Esophagus muscularis mucosa (tissue), 4 donors: ENCODE measurements at regions not wholly inside any gene's neighbourhood (a gene's known extent, or its start where the extent isn't known, plus 50 kb on each side); places are given as distances from the start of the nearest gene placed in this dataset.

Experiments
- DNase-seq: peaks from one replicate; pipeline ENCODE4 v3.0.0-alpha.2; 2017; ENCODE audit errors: extremely low spot score
- H3K27ac ChIP-seq, 4 donors: fragments of 200-600 bp; sonication (generic); replicated peaks in 1 of 4; 1 replicate in 3 of 4; 2 replicates in 1 of 4; pipeline ENCODE4 v1.5.1; 2016 to 2019; ENCODE audit warnings: mild to moderate bottlenecking in 1 of 4
- H3K27me3 ChIP-seq, 4 donors: fragments of 200-600 bp; sonication (generic); one replicate each; pipeline versions ENCODE4 v1.5.1 to v1.6.0; 2016 to 2019
- H3K36me3 ChIP-seq, 4 donors: fragments of 200-600 bp; sonication (generic); one replicate each; pipeline ENCODE4 v1.5.1; 2016 to 2019
- H3K4me1 ChIP-seq, 4 donors: fragments of 200-600 bp; sonication (generic); one replicate each; pipeline ENCODE4 v1.5.1; 2016 to 2019
- H3K4me3 ChIP-seq, 4 donors: fragments of 200-600 bp; sonication (generic); 1 replicate in 2 of 4; 2 replicates in 2 of 4; pipeline ENCODE4 v1.5.1; 2016 to 2019; ENCODE audit warnings: mild to moderate bottlenecking in 4 of 4, moderate library complexity in 1 of 4
- H3K9me3 ChIP-seq, 4 donors: fragments of 200-600 bp; sonication (generic); 1 replicate in 3 of 4; 2 replicates in 1 of 4; pipeline ENCODE4 v1.5.1; 2016 to 2019
- EP300 ChIP-seq: sonication (generic); formaldehyde crosslinking; IDR thresholded peaks from one replicate; pipeline ENCODE4 v1.6.1; 2017; ENCODE audit warnings: antibody characterized with exemption
- POLR2A ChIP-seq: fragments of 450-650 bp; IDR thresholded peaks from one replicate; pipeline ENCODE4 v1.6.1; 2017; ENCODE audit warnings: antibody characterized with exemption, moderate library complexity, mild to moderate bottlenecking, low read depth
- POLR2AphosphoS5 ChIP-seq, 2 donors: sonication (generic); formaldehyde crosslinking; IDR thresholded peaks; one replicate each; pipeline ENCODE4 v1.6.1; 2017; ENCODE audit warnings: antibody characterized with exemption in 2 of 2
- WGBS: methylation state at CpG from one replicate; pipeline ENCODE4 v1.1.5; 2018; 5-methylcytosine and 5-hydroxymethylcytosine counted together
- intact Hi-C: fragments of 100-400 bp; cut with DNase I; formaldehyde crosslinking; loops from one replicate; pipeline ENCODE4 v1.15.1; 2023
- TF ChIP-seq, protein P1 (sequence below), 3 experiments: fragments of 200-600 bp in 2 of 3; fragments of 450-650 bp in 1 of 3; sonication (generic) in 2 of 3; IDR thresholded peaks; one replicate each; pipeline ENCODE4 v1.5.1; 2017 to 2019; ENCODE audit warnings: antibody characterized with exemption in 3 of 3, mild to moderate bottlenecking in 2 of 3, moderate library complexity in 1 of 3

DNA sequence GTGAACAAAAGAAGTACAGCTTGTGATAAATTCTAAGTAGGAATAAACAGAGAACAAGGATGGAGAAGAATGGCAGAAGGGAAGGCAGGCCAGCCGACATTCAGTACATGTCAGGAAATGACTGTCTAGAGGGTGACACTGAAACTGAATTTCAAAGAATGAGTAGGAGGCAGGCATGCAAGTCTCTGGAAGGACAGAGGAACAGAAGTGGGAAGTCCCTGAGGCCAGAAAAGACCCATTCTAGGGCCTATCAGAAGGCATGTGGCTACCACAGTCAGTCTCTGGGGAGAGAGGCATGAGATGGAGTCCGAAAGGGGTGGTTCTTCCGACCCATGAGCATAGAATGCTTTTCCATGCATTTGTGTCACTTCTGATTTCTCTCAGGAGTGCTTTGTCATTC is 243.5 kb upstream of the UBE2E2 start:
- Histone ChIP-seq H3K27me3 (no peaks in the 10 kb centered on the region), H3K36me3 (no peaks in the 10 kb centered on the region), H3K4me3 (no peak overlapping the region), H3K27ac (no peak overlapping the region), H3K4me1 (peaks cover 3 to 15% (median 12%) of the 10 kb centered on the region in 4 donors), H3K9me3 (no peaks in the 10 kb centered on the region)
- TF ChIP-seq, protein P1, sequence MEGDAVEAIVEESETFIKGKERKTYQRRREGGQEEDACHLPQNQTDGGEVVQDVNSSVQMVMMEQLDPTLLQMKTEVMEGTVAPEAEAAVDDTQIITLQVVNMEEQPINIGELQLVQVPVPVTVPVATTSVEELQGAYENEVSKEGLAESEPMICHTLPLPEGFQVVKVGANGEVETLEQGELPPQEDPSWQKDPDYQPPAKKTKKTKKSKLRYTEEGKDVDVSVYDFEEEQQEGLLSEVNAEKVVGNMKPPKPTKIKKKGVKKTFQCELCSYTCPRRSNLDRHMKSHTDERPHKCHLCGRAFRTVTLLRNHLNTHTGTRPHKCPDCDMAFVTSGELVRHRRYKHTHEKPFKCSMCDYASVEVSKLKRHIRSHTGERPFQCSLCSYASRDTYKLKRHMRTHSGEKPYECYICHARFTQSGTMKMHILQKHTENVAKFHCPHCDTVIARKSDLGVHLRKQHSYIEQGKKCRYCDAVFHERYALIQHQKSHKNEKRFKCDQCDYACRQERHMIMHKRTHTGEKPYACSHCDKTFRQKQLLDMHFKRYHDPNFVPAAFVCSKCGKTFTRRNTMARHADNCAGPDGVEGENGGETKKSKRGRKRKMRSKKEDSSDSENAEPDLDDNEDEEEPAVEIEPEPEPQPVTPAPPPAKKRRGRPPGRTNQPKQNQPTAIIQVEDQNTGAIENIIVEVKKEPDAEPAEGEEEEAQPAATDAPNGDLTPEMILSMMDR (IDR thresholded peaks at IDR 0.05) = no peak
- TF ChIP-seq POLR2AphosphoS5 (IDR thresholded peaks at IDR 0.05) (no peak), POLR2A (no peak), EP300 (no peak)
- intact Hi-C loops = no loop called here
- WGBS = 71% methylated on average over 3 of the region's 3 CpGs
- no peak for DNase-seq

DNA sequence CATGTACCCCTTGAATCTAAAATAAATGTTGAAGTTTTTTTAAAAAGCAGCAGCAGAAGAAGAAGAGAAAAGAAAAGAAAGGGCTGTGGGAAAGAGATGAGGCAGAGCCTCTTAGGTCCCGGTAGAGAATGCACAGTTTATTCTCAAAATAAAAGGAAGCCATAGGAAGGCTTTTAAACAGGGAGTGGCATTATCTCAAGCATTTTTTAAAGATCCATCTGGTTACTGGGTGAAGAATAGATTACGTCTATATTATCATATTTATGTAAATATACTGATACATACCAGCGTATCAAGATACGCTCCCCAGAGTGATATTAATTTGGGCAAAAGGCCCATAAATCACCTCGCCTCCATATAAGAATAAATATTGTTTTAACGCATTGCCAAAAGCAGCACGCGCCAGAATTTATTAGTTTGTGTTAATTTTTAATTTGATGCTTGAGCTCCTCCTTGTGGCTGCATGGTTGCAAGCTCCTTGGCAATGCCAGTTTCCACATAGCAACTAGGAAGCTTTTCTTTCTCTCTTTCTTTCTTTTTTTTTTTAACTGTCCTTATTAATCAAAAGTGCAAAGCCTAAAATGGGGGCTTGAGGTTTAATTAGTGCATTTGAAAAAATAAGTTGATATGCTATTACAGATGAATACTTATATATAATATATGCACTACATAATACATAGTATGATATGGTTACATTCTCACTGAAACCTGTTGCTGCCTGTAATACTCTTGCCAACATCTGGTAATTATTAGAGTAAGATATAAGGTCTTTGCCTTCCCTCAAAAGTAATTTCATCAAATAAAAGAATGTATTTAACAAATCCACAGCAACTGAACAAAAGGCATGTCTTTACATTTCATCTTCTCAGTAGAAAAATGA is 242.8 kb upstream of the UBE2E2 start:
- Histone ChIP-seq H3K27ac (no peak overlapping the region), H3K36me3 (no peaks in the 10 kb centered on the region), H3K9me3 (no peaks in the 10 kb centered on the region), H3K4me3 (peak overlapping the region in 2 of 4 donors; percentile 13 to 44), H3K4me1 (peaks cover 3 to 15% (median 12%) of the 10 kb centered on the region in 4 donors), H3K27me3 (no peaks in the 10 kb centered on the region)
- DNase-seq = no peak
- 7% methylated on average over 8 of the region's 8 CpGs for WGBS
- no peak for TF ChIP-seq EP300
- TF ChIP-seq POLR2AphosphoS5 (IDR thresholded peaks at IDR 0.05) = no peak
- TF ChIP-seq, protein P1 (IDR thresholded peaks at IDR 0.05) = peak; percentile 76 to 84 (median 82)
- intact Hi-C loops = loop anchor here (2.0 to 5.0 kb wide), 2 partner anchors 396 to 783 kb away; no protein-coding TSS in a partner anchor

DNA sequence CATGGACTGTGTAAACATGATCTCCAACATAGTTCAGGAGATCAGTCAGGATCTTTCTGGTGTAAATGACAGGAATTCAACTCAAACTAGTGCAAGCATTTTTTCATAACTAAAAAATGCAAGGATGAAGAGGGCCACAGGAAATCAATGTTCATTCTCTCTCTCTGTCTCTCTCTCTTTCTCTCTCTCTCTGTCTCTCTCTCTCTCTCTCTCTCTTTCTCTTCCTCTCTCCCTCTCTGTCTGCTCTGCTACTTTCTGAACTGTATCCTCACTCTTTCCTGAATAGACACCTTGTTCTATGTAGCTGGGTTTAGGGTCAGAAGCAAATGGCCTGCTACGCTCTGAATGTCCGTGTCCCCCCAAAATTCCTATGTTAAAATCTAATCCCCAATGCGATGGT is 240.9 kb upstream of the UBE2E2 start:
- no peaks in the 10 kb centered on the region for H3K27me3 ChIP-seq
- WGBS = 98% methylated on average over 3 of the region's 3 CpGs
- no peaks in the 10 kb centered on the region for H3K36me3 ChIP-seq
- no peak for DNase-seq
- TF ChIP-seq POLR2A = no peak
- TF ChIP-seq, protein P1 (IDR thresholded peaks at IDR 0.05) = no peak
- TF ChIP-seq EP300 = no peak
- no peak for TF ChIP-seq POLR2AphosphoS5 (IDR thresholded peaks at IDR 0.05)
- intact Hi-C loops = loop anchor here (2.0 to 5.0 kb wide), 2 partner anchors 233 to 785 kb away; no protein-coding TSS in a partner anchor
- peaks cover 3 to 15% (median 12%) of the 10 kb centered on the region in 4 donors for H3K4me1 ChIP-seq
- H3K27ac ChIP-seq = no peak overlapping the region
- no peak overlapping the region for H3K4me3 ChIP-seq
- no peaks in the 10 kb centered on the region for H3K9me3 ChIP-seq

DNA sequence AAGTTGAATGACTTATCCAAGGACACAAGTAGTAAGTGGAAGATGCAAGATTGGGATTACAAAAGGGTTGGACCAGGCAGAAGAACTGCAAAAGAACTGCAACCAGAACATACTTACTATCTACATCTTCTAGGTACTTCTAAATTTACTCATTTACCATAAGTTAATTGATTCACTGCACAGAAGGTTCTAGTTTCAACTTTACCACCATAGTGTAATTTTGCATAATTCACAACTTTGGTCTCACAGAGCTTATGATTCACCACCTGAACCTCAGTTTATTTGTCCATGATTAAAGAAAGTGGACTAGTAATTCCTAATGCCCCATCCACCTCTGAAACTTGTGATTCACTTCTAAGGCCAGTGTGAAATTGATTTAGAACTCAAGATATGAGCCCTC is 236.8 kb upstream of the UBE2E2 start:
- Histone ChIP-seq H3K27ac (no peak overlapping the region), H3K9me3 (no peaks in the 10 kb centered on the region), H3K27me3 (no peaks in the 10 kb centered on the region), H3K4me1 (no peaks in the 10 kb centered on the region), H3K36me3 (no peaks in the 10 kb centered on the region), H3K4me3 (no peak overlapping the region)
- no peak for TF ChIP-seq POLR2AphosphoS5 (IDR thresholded peaks at IDR 0.05)
- TF ChIP-seq, protein P1 (IDR thresholded peaks at IDR 0.05) = no peak
- TF ChIP-seq POLR2A = no peak
- no peak for TF ChIP-seq EP300
- DNase-seq = no peak
- intact Hi-C loops = no loop called here
